IMR-90 (cell line): ENCODE measurements at regions not wholly inside any gene's neighbourhood (a gene's known extent, or its start where the extent isn't known, plus 50 kb on each side); places are given as distances from the start of the nearest gene placed in this dataset.

Experiments used
- ATAC-seq: fragments of 200-7000 bp; cut with Tn5 transposase; 2 replicates; pipeline ENCODE4 v1.9.1; 2020; ENCODE audit warnings: low read depth, mild to moderate bottlenecking, moderate library complexity
- BruUV-seq: library from RNA; stranded (reverse); fragments of 400-500 nt; replicated peaks from 2 replicates; lab custom pipeline; 2021; lab: Mats Ljungman, UMichigan
- CTCF ChIA-PET: fragments of 300-600 bp; formaldehyde crosslinking; extraction: SDS; loops from one replicate; lab custom pipeline; 2021; ENCODE audit warnings: antibody characterized with exemption; lab: Yijun Ruan, JAX
- POLR2A ChIA-PET: fragments of 300-600 bp; sonication (Branson Sonifier 250); formaldehyde crosslinking; loops from one replicate; lab custom pipeline; 2022; ENCODE audit warnings: antibody characterized with exemption; ENCODE audit not compliant: unreplicated experiment; lab: Charles Lee
- DNase-seq: peaks from one replicate; pipeline ENCODE4 v3.0.0; 2013
- H2AFZ ChIP-seq: replicated peaks from 2 replicates; pipeline ENCODE3; 2013; ENCODE audit warnings: low read length, mild to moderate bottlenecking; ENCODE audit not compliant: poor library complexity
- H2AK5ac ChIP-seq: 2 replicates; pipeline ENCODE4 v1.6.1; 2013; ENCODE audit warnings: low read depth, low read length, inconsistent platforms
- H2AK9ac ChIP-seq: replicated peaks from 2 replicates; pipeline ENCODE3; 2013; ENCODE audit warnings: mild to moderate bottlenecking, low read depth, low read length, moderate library complexity; ENCODE audit not compliant: poor library complexity
- H2BK120ac ChIP-seq: 2 replicates; pipeline ENCODE4 v1.6.1; 2013; ENCODE audit warnings: low read depth, low read length, inconsistent platforms
- H2BK15ac ChIP-seq: 3 replicates; pipeline ENCODE4 v1.6.1; 2013; ENCODE audit warnings: low read depth, low read length, inconsistent platforms
- H2BK20ac ChIP-seq: 2 replicates; pipeline ENCODE4 v1.6.1; 2013; ENCODE audit warnings: low read depth, mild to moderate bottlenecking, inconsistent platforms, low read length, moderate library complexity
- H2BK5ac ChIP-seq: 2 replicates; pipeline ENCODE4 v1.6.1; 2013; ENCODE audit warnings: mild to moderate bottlenecking, low read depth, low read length, inconsistent platforms; ENCODE audit not compliant: poor library complexity, severe bottlenecking
- H3K14ac ChIP-seq: replicated peaks from 2 replicates; pipeline ENCODE4 v1.6.1; 2013; ENCODE audit warnings: low read depth, low read length, inconsistent platforms
- H3K18ac ChIP-seq: 2 replicates; pipeline ENCODE4 v1.6.1; 2013; ENCODE audit warnings: low read depth, low read length, control low read depth
- H3K23ac ChIP-seq: 2 replicates; pipeline ENCODE4 v1.6.1; 2013; ENCODE audit warnings: low read depth, low read length, inconsistent platforms
- H3K27ac ChIP-seq: 2 replicates; pipeline ENCODE4 v1.5.1; 2013; ENCODE audit warnings: mild to moderate bottlenecking, control low read depth, low read length; ENCODE audit not compliant: insufficient read depth
- H3K27me3 ChIP-seq: 2 replicates; pipeline ENCODE4 v1.6.1; 2013; ENCODE audit warnings: low read length; ENCODE audit not compliant: control insufficient read depth, insufficient read depth
- H3K36me3 ChIP-seq: 2 replicates; pipeline ENCODE4 v1.6.1; 2013; ENCODE audit warnings: low read length, mixed read lengths; ENCODE audit not compliant: control insufficient read depth, insufficient read depth
- H3K4ac ChIP-seq: 2 replicates; pipeline ENCODE4 v1.6.1; 2013; ENCODE audit warnings: low read depth, low read length, inconsistent platforms
- H3K4me1 ChIP-seq: 2 replicates; pipeline ENCODE4 v1.6.1; 2013; ENCODE audit warnings: low read length, mixed read lengths; ENCODE audit not compliant: control insufficient read depth, insufficient read depth
- H3K4me2 ChIP-seq: 2 replicates; pipeline ENCODE4 v1.6.1; 2013; ENCODE audit warnings: low read depth, mild to moderate bottlenecking, control low read depth, low read length, moderate library complexity
- H3K4me3 ChIP-seq: 2 replicates; pipeline ENCODE4 v1.5.1; 2013; ENCODE audit warnings: low read depth, mild to moderate bottlenecking, control low read depth, low read length, moderate library complexity; ENCODE audit not compliant: insufficient read depth
- H3K56ac ChIP-seq: 2 replicates; pipeline ENCODE4 v1.6.1; 2013; ENCODE audit warnings: low read length, inconsistent platforms; ENCODE audit not compliant: insufficient read depth; ENCODE audit errors: extremely low read depth
- H3K79me1 ChIP-seq, 2 experiments: 2 replicates each; pipeline ENCODE4 v1.6.1; 2013; ENCODE audit warnings: low read length in 2 of 2, inconsistent platforms in 1 of 2, low read depth in 1 of 2
- H3K9ac ChIP-seq: 2 replicates; pipeline ENCODE4 v1.6.1; 2013; ENCODE audit warnings: low read depth, low read length, control low read depth
- H3K9me1 ChIP-seq: 2 replicates; pipeline ENCODE4 v1.6.1; 2013; ENCODE audit warnings: low read length, inconsistent platforms; ENCODE audit not compliant: insufficient read depth
- H3K9me3 ChIP-seq: 2 replicates; pipeline ENCODE4 v1.6.1; 2013; ENCODE audit warnings: low read length; ENCODE audit not compliant: control insufficient read depth, insufficient read depth
- H4K20me1 ChIP-seq: 2 replicates; pipeline ENCODE4 v1.6.1; 2013; ENCODE audit warnings: low read length, inconsistent platforms; ENCODE audit not compliant: insufficient read depth
- H4K5ac ChIP-seq: 2 replicates; pipeline ENCODE4 v1.6.1; 2013; ENCODE audit warnings: mild to moderate bottlenecking, low read depth, low read length, control low read depth
- H4K8ac ChIP-seq, 2 experiments: 2 replicates each; pipeline ENCODE4 v1.6.1; 2013; ENCODE audit warnings: low read depth in 2 of 2, low read length in 2 of 2, control low read depth in 1 of 2, inconsistent platforms in 1 of 2
- H4K91ac ChIP-seq: 2 replicates; pipeline ENCODE4 v1.6.1; 2013; ENCODE audit warnings: low read depth, low read length, inconsistent platforms; ENCODE audit not compliant: insufficient read depth
- CEBPB ChIP-seq: IDR thresholded peaks from 2 replicates; pipeline ENCODE4 v1.6.1; 2012; ENCODE audit warnings: low read depth, low read length, improper control_type of control experiment
- CHD1 ChIP-seq: IDR thresholded peaks from 2 replicates; pipeline ENCODE4 v1.6.1; 2012; ENCODE audit warnings: low read depth, low read length, improper control_type of control experiment
- FOS ChIP-seq: fragments of 150-350 bp; IDR thresholded peaks from 2 replicates; pipeline ENCODE4 v1.6.1; 2016; ENCODE audit warnings: low read depth, low read length
- MXI1 ChIP-seq: IDR thresholded peaks from 2 replicates; pipeline ENCODE4 v1.6.1; 2012; ENCODE audit warnings: low read depth, mild to moderate bottlenecking, low read length, moderate library complexity, borderline replicate concordance
- NFE2L2 ChIP-seq: fragments of 150-350 bp; IDR thresholded peaks from 2 replicates; pipeline ENCODE4 v1.6.1; 2016; ENCODE audit warnings: low read depth, mild to moderate bottlenecking, low read length
- POLR2A ChIP-seq: IDR thresholded peaks from 2 replicates; pipeline ENCODE4 v1.6.1; 2012; ENCODE audit warnings: mild to moderate bottlenecking, low read depth, low read length
- RCOR1 ChIP-seq: IDR thresholded peaks from 2 replicates; pipeline ENCODE4 v1.6.1; 2012; ENCODE audit warnings: mild to moderate bottlenecking, low read length, improper control_type of control experiment; ENCODE audit not compliant: insufficient replicate concordance
- RFX5 ChIP-seq: IDR thresholded peaks from 2 replicates; pipeline ENCODE4 v1.8.0; 2012; ENCODE audit warnings: low read depth, mild to moderate bottlenecking, low read length, moderate library complexity
- SMC3 ChIP-seq: fragments of 150-350 bp; IDR thresholded peaks from 2 replicates; pipeline ENCODE4 v1.6.1; 2016; ENCODE audit warnings: low read depth, mild to moderate bottlenecking, antibody characterized with exemption, low read length, moderate library complexity
- USF2 ChIP-seq: fragments of 150-350 bp; IDR thresholded peaks from 2 replicates; pipeline ENCODE4 v1.6.1; 2017; ENCODE audit warnings: mild to moderate bottlenecking, antibody characterized with exemption, low read length, low read depth
- WGBS, 2 experiments: methylation state at CpG; one replicate each; pipeline versions ENCODE4 v1.1.5 to v1.1.7; 2013; ENCODE audit warnings: missing lambda C conversion rate in 2 of 2; ENCODE audit not compliant: insufficient read length in 1 of 2; ENCODE audit errors: extremely low coverage in 2 of 2; 5-methylcytosine and 5-hydroxymethylcytosine counted together
- dilution Hi-C: fragments of 300-500 bp; cut with HindIII; formaldehyde crosslinking; loops from one replicate; pipeline ENCODE4 v1.14.3; 2018; ENCODE audit warnings: low sequenced_read_pairs; ENCODE audit not compliant: unreplicated experiment
- in situ Hi-C: fragments of 300-500 bp; cut with MboI; formaldehyde crosslinking; loops from 3 replicates; pipeline ENCODE4 v1.14.3; 2019; ENCODE audit warnings: low sequenced_read_pairs, inconsistent platforms, mixed read lengths
- intact Hi-C: fragments of 100-400 bp; cut with micrococcal nuclease; formaldehyde crosslinking; loops from 2 replicates; pipeline ENCODE4 v1.10.0; 2022
- TF ChIP-seq, protein P1 (sequence below): conservative IDR thresholded peaks from 2 replicates; pipeline ENCODE4 v1.5.1; 2012; ENCODE audit warnings: mild to moderate bottlenecking, low read depth, low read length, improper control_type of control experiment
- TF ChIP-seq, protein P2 (sequence below): fragments of 150-350 bp; IDR thresholded peaks from 2 replicates; pipeline ENCODE4 v1.6.1; 2016; ENCODE audit warnings: low read depth, mild to moderate bottlenecking, low read length, moderate library complexity, borderline replicate concordance

DNA sequence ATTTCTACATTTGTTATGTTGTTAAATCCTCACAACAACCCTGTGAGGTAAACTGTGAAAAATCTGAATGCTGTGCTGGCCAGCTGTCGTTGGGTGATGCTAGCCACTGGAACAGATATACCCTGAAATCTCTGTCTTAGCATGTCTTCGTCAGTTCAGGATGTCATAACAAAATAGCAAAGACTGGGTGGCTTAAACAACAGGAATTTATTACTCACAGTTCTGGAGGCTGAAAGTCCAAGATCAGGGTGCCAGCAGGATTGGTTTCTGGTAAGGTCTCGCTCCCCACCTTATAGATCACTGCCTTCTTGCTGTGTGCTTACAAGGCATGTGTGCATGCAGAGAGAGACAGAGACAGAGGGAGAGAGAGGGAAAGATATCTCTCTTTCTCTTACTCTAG, 211.7 kb downstream of the C11orf91 start:
- H3K4ac ChIP-seq = no peak overlapping the region

More for the DNA sequence above, 211.7 kb downstream of the C11orf91 start:
- Histone ChIP-seq H3K23ac (no peak overlapping the region), H3K36me3 (no peaks in the 10 kb centered on the region), H3K56ac (no peak overlapping the region), H2AK9ac (no peak overlapping the region), H4K5ac (no peak overlapping the region), H4K91ac (no peak overlapping the region), H3K18ac (no peak overlapping the region), H3K4me1 (no peaks in the 10 kb centered on the region), H3K14ac (no peak overlapping the region), H3K4me2 (no peak overlapping the region), H3K9me3 (peaks cover 2% of the 10 kb centered on the region; the same call in 1 of the 2 replicates), H3K9ac (no peak overlapping the region), H4K8ac (no peak overlapping the region), H4K20me1 (no peaks in the 10 kb centered on the region), H3K4me3 (no peak overlapping the region), H2BK20ac (no peak overlapping the region), H2AK5ac (no peak overlapping the region), H2BK15ac (no peak overlapping the region), H2BK120ac (no peak overlapping the region), H3K79me1 (peaks cover 0 to 28% of the 10 kb centered on the region in 2 experiments; a peak in 3 of 4 replicates), H2AFZ (no peak overlapping the region), H3K27ac (no peak overlapping the region), H3K9me1 (no peaks in the 10 kb centered on the region), H3K27me3 (peaks cover 2% of the 10 kb centered on the region; the same call in 1 of the 2 replicates), H2BK5ac (no peak overlapping the region)
- no peak for TF ChIP-seq USF2
- TF ChIP-seq SMC3 = no peak
- TF ChIP-seq CEBPB = no peak
- TF ChIP-seq, protein P1, sequence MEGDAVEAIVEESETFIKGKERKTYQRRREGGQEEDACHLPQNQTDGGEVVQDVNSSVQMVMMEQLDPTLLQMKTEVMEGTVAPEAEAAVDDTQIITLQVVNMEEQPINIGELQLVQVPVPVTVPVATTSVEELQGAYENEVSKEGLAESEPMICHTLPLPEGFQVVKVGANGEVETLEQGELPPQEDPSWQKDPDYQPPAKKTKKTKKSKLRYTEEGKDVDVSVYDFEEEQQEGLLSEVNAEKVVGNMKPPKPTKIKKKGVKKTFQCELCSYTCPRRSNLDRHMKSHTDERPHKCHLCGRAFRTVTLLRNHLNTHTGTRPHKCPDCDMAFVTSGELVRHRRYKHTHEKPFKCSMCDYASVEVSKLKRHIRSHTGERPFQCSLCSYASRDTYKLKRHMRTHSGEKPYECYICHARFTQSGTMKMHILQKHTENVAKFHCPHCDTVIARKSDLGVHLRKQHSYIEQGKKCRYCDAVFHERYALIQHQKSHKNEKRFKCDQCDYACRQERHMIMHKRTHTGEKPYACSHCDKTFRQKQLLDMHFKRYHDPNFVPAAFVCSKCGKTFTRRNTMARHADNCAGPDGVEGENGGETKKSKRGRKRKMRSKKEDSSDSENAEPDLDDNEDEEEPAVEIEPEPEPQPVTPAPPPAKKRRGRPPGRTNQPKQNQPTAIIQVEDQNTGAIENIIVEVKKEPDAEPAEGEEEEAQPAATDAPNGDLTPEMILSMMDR = no peak
- no peak for TF ChIP-seq NFE2L2
- no peak for TF ChIP-seq POLR2A
- TF ChIP-seq, protein P2, sequence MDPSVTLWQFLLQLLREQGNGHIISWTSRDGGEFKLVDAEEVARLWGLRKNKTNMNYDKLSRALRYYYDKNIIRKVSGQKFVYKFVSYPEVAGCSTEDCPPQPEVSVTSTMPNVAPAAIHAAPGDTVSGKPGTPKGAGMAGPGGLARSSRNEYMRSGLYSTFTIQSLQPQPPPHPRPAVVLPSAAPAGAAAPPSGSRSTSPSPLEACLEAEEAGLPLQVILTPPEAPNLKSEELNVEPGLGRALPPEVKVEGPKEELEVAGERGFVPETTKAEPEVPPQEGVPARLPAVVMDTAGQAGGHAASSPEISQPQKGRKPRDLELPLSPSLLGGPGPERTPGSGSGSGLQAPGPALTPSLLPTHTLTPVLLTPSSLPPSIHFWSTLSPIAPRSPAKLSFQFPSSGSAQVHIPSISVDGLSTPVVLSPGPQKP = no peak
- no peak for TF ChIP-seq MXI1
- TF ChIP-seq RFX5 = no peak
- no peak for TF ChIP-seq FOS
- no peak for TF ChIP-seq RCOR1
- no peak for TF ChIP-seq CHD1
- BruUV-seq = no TSS peak
- ATAC-seq = no peak; the same call in 1 of the 2 replicates
- intact Hi-C loops (no loop called here), in situ Hi-C loops (no loop called here), dilution Hi-C loops (no loop called here)
- POLR2A ChIA-PET = no interaction called here
- 78% methylated on average over 1 of the region's 3 CpGs; no CpG with 5 or more reads in 1 of the 2 experiments for WGBS, 2 experiments
- no peak for DNase-seq
- CTCF ChIA-PET = no interaction called here
